GM12874 (cell line): ENCODE measurements at regions not wholly inside any gene's neighbourhood (a gene's known extent, or its start where the extent isn't known, plus 50 kb on each side); places are given as distances from the start of the nearest gene placed in this dataset.

Experiments used
- CTCF ChIP-seq: IDR thresholded peaks from 2 replicates; pipeline ENCODE4 v1.5.1; 2011; ENCODE audit warnings: low read depth, mild to moderate bottlenecking, control low read depth, low read length, moderate library complexity; ENCODE audit not compliant: insufficient read depth

GRCh38 chr5:17713301-17713700, 79.0 kb downstream of the TAF11L14 start:
- TF ChIP-seq CTCF: no peak

GRCh38 chr5:17714186-17714585, 79.9 kb downstream of the TAF11L14 start:
- TF ChIP-seq CTCF: no peak

- no peak for TF ChIP-seq CTCF
Measured at GRCh38 chr5:17719592-17719991, 85.3 kb downstream of the TAF11L14 start.

GRCh38 chr5:17720071-17720470, 85.8 kb downstream of the TAF11L14 start:
- TF ChIP-seq CTCF: no peak

DNA sequence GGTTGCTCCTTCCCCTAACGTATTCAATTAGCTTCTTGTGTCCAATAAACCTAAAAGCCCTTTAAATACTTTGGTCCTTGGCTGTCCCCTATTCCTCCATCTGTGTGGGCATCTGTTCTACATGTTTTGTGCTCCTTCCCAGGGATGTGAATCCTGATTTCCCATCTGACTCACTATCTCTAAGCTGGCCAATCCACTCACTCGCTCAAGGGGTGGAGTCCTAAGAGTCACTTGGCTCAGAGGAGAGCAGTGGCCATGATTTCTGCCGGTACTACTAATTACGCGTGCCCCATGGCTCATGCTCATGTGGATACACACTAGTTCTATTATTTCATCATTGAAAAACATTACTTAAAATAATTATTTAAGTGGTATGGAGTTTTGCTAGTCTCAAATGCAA, 89.6 kb downstream of the TAF11L14 start:
- TF ChIP-seq CTCF: no peak

DNA sequence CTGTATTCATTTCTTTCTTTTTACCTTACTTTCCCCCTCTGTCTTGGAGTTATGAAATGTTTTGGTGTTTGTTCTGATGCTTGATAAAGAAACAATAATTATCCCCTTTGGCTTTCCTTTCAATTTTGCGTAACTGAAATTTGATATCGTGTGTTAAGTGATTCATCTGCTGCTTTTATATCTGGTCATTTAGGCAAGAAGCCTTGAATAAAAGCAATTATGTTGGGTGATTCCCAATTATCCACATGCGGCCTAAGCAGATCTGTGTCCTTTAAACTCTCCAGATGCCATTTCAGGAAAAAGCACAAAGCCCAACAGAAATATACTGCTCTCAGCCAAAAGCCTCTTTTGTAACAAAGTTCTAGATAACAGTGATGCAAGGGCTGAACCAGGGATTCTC, 92.8 kb downstream of the TAF11L14 start:
- TF ChIP-seq CTCF: no peak

DNA sequence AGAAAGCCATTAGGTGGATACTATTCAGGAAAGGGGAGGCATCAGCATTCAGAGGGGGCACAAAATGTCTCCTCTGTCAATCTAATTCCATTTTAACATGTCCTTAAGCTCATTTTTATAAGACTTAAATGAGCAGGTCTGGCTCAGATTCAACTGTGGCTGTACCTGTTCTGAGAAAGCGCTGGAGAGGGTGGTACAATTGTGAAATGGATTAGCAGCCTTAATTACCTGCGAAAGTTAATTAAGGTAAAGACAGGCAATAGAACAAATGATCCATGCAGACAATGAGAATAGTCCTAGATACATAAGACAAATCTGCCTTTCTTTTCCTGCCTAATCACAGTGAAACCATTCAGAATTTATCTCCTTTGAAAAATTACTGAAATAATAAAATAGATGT, 96.2 kb downstream of the TAF11L14 start:
- TF ChIP-seq CTCF: no peak
